Suprapubic skin (tissue), 4 donors: ENCODE measurements at regions not wholly inside any gene's neighbourhood (a gene's known extent, or its start where the extent isn't known, plus 50 kb on each side); places are given as distances from the start of the nearest gene placed in this dataset.

Source experiments
- DNase-seq, 2 donors: peaks; one replicate each; pipeline ENCODE4 v3.0.0-alpha.2; 2019; ENCODE audit warnings: low spot score in 2 of 2
- H3K27ac ChIP-seq: fragments of 200-600 bp; sonication (generic); one replicate; pipeline ENCODE4 v1.5.1; 2019
- H3K27me3 ChIP-seq: fragments of 200-600 bp; sonication (generic); one replicate; pipeline ENCODE4 v1.5.1; 2019
- H3K36me3 ChIP-seq: fragments of 200-600 bp; sonication (generic); one replicate; pipeline ENCODE4 v1.5.1; 2019
- H3K4me1 ChIP-seq: fragments of 200-600 bp; sonication (generic); one replicate; pipeline ENCODE4 v1.5.1; 2019
- H3K4me3 ChIP-seq: fragments of 200-600 bp; sonication (generic); one replicate; pipeline ENCODE4 v1.5.1; 2019; ENCODE audit warnings: mild to moderate bottlenecking
- H3K9me3 ChIP-seq: fragments of 200-600 bp; sonication (generic); one replicate; pipeline ENCODE4 v1.5.1; 2019
- CTCF ChIP-seq, 2 donors: fragments of 200-600 bp in 1 of 2; fragments of 450-650 bp in 1 of 2; sonication (generic) in 1 of 2; IDR thresholded peaks; one replicate each; pipeline ENCODE4 v1.5.1; 2016 to 2019; ENCODE audit warnings: antibody characterized with exemption in 2 of 2, mild to moderate bottlenecking in 1 of 2, moderate library complexity in 1 of 2
- EP300 ChIP-seq: sonication (generic); formaldehyde crosslinking; IDR thresholded peaks from one replicate; pipeline ENCODE4 v1.6.1; 2017; ENCODE audit warnings: antibody characterized with exemption
- POLR2A ChIP-seq, 2 donors: fragments of 450-650 bp; IDR thresholded peaks; one replicate each; pipeline ENCODE4 v1.6.1; 2017; ENCODE audit warnings: antibody characterized with exemption in 2 of 2, mild to moderate bottlenecking in 2 of 2, moderate library complexity in 2 of 2
- POLR2AphosphoS5 ChIP-seq, 3 donors: sonication (generic); formaldehyde crosslinking; IDR thresholded peaks; one replicate each; pipeline ENCODE4 v1.6.1; 2017; ENCODE audit warnings: antibody characterized with exemption in 3 of 3
- WGBS: methylation state at CpG from one replicate; pipeline ENCODE4 v1.1.5; 2018; 5-methylcytosine and 5-hydroxymethylcytosine counted together

- Histone ChIP-seq H3K4me1 (no peaks in the 10 kb centered on the region), H3K27ac (no peak overlapping the region), H3K36me3 (no peaks in the 10 kb centered on the region), H3K4me3 (no peak overlapping the region), H3K9me3 (no peaks in the 10 kb centered on the region), H3K27me3 (no peaks in the 10 kb centered on the region)
- TF ChIP-seq CTCF (IDR thresholded peaks at IDR 0.05), result no peak
- no peak for TF ChIP-seq POLR2AphosphoS5 (IDR thresholded peaks at IDR 0.05)
- no peak for TF ChIP-seq POLR2A (IDR thresholded peaks at IDR 0.05)
- no peak for TF ChIP-seq EP300
- 71% methylated on average over 5 of the region's 5 CpGs for WGBS
- no peak for DNase-seq
Measured at GRCh38 chr7:117962366-117962994, 89.2 kb upstream of the CTTNBP2 start.

GRCh38 chr7:117963264-117964197 lies 90.3 kb upstream of the CTTNBP2 start:
- Histone ChIP-seq H3K4me1 (no peaks in the 10 kb centered on the region), H3K27me3 (no peaks in the 10 kb centered on the region), H3K27ac (no peak overlapping the region), H3K36me3 (no peaks in the 10 kb centered on the region), H3K9me3 (no peaks in the 10 kb centered on the region), H3K4me3 (no peak overlapping the region)
- TF ChIP-seq EP300, result no peak
- TF ChIP-seq POLR2A (IDR thresholded peaks at IDR 0.05), result no peak
- no peak for TF ChIP-seq POLR2AphosphoS5 (IDR thresholded peaks at IDR 0.05)
- TF ChIP-seq CTCF (IDR thresholded peaks at IDR 0.05), result no peak
- DNase-seq, result no peak
- WGBS, result 67% methylated on average over 2 of the region's 2 CpGs

- WGBS, result 81% methylated on average over 2 of the region's 2 CpGs
- H3K36me3 ChIP-seq, result no peaks in the 10 kb centered on the region
- no peak overlapping the region for H3K27ac ChIP-seq
- no peak for DNase-seq
- H3K9me3 ChIP-seq, result no peaks in the 10 kb centered on the region
- peaks cover 10% of the 10 kb centered on the region for H3K4me1 ChIP-seq
- H3K4me3 ChIP-seq, result no peak overlapping the region
- H3K27me3 ChIP-seq, result no peaks in the 10 kb centered on the region
- no peak for TF ChIP-seq CTCF (IDR thresholded peaks at IDR 0.05)
- no peak for TF ChIP-seq EP300
- no peak for TF ChIP-seq POLR2A (IDR thresholded peaks at IDR 0.05)
- no peak for TF ChIP-seq POLR2AphosphoS5 (IDR thresholded peaks at IDR 0.05)
Measured at GRCh38 chr7:117970801-117971200, 97.6 kb upstream of the CTTNBP2 start.

GRCh38 chr7:117971556-117972244 lies 98.5 kb upstream of the CTTNBP2 start:
- Histone ChIP-seq H3K36me3 (no peaks in the 10 kb centered on the region), H3K9me3 (no peaks in the 10 kb centered on the region), H3K4me1 (peaks cover 10% of the 10 kb centered on the region), H3K27ac (no peak overlapping the region), H3K4me3 (no peak overlapping the region), H3K27me3 (no peaks in the 10 kb centered on the region)
- WGBS, result 84% methylated on average over 11 of the region's 11 CpGs
- TF ChIP-seq POLR2AphosphoS5 (IDR thresholded peaks at IDR 0.05) (no peak), CTCF (IDR thresholded peaks at IDR 0.05) (no peak), EP300 (no peak), POLR2A (IDR thresholded peaks at IDR 0.05) (no peak)
- no peak for DNase-seq

GRCh38 chr7:117972606-117973005 lies 99.4 kb upstream of the CTTNBP2 start:
- H3K27me3 ChIP-seq, result no peaks in the 10 kb centered on the region
- 41% methylated on average over 4 of the region's 4 CpGs for WGBS
- no peak overlapping the region for H3K27ac ChIP-seq
- no peaks in the 10 kb centered on the region for H3K36me3 ChIP-seq
- TF ChIP-seq EP300, result no peak
- no peak for TF ChIP-seq POLR2A (IDR thresholded peaks at IDR 0.05)
- TF ChIP-seq POLR2AphosphoS5 (IDR thresholded peaks at IDR 0.05), result no peak
- no peak for TF ChIP-seq CTCF (IDR thresholded peaks at IDR 0.05)
- no peak for DNase-seq
- H3K4me3 ChIP-seq, result no peak overlapping the region
- peaks cover 10% of the 10 kb centered on the region for H3K4me1 ChIP-seq
- no peaks in the 10 kb centered on the region for H3K9me3 ChIP-seq
